Breast epithelium (tissue), 4 donors: ENCODE measurements at regions not wholly inside any gene's neighbourhood (a gene's known extent, or its start where the extent isn't known, plus 50 kb on each side); places are given as distances from the start of the nearest gene placed in this dataset.

Experiments
- DNase-seq, 2 donors: peaks; one replicate each; pipeline ENCODE4 v3.0.0-alpha.2; 2019; ENCODE audit warnings: low spot score in 2 of 2
- H3K27ac ChIP-seq, 2 donors: fragments of 200-600 bp; sonication (generic) in 1 of 2; one replicate each; pipeline ENCODE4 v1.5.1; 2016 to 2019; ENCODE audit warnings: mild to moderate bottlenecking in 1 of 2
- H3K27me3 ChIP-seq, 2 donors: fragments of 200-600 bp; sonication (generic) in 1 of 2; one replicate each; pipeline versions ENCODE4 v1.5.1 to v1.6.0; 2017 to 2019; ENCODE audit warnings: control low read depth in 1 of 2, mild to moderate bottlenecking in 1 of 2
- H3K36me3 ChIP-seq: fragments of 200-600 bp; one replicate; pipeline ENCODE4 v1.5.1; 2019
- H3K4me1 ChIP-seq, 2 donors: fragments of 200-600 bp; sonication (generic); one replicate each; pipeline ENCODE4 v1.5.1; 2016 to 2019; ENCODE audit warnings: control low read depth in 1 of 2
- H3K4me3 ChIP-seq, 3 donors: fragments of 200-600 bp; sonication (generic); 1 replicate in 2 of 3; 2 replicates in 1 of 3; pipeline ENCODE4 v1.5.1; 2016 to 2019; ENCODE audit warnings: mild to moderate bottlenecking in 3 of 3, moderate library complexity in 2 of 3
- H3K9me3 ChIP-seq, 2 donors: fragments of 200-600 bp; sonication (generic) in 1 of 2; one replicate each; pipeline ENCODE4 v1.5.1; 2016 to 2019; ENCODE audit warnings: control low read depth in 1 of 2
- POLR2A ChIP-seq: fragments of 450-650 bp; IDR thresholded peaks from one replicate; pipeline ENCODE4 v1.6.1; 2016; ENCODE audit warnings: antibody characterized with exemption, mild to moderate bottlenecking, moderate library complexity
- POLR2AphosphoS5 ChIP-seq, 3 donors: sonication (generic); formaldehyde crosslinking; IDR thresholded peaks; one replicate each; pipeline ENCODE4 v1.6.1; 2017; ENCODE audit warnings: antibody characterized with exemption in 3 of 3
- intact Hi-C: fragments of 100-400 bp; cut with DNase I; formaldehyde crosslinking; loops from one replicate; pipeline ENCODE4 v1.15.1; 2023; ENCODE audit warnings: low total_unique reads
- TF ChIP-seq, protein P1 (sequence below), 3 donors: fragments of 450-650 bp; IDR thresholded peaks; one replicate each; pipeline ENCODE4 v1.5.1; 2016 to 2017; ENCODE audit warnings: antibody characterized with exemption in 3 of 3, mild to moderate bottlenecking in 3 of 3, moderate library complexity in 3 of 3

DNA sequence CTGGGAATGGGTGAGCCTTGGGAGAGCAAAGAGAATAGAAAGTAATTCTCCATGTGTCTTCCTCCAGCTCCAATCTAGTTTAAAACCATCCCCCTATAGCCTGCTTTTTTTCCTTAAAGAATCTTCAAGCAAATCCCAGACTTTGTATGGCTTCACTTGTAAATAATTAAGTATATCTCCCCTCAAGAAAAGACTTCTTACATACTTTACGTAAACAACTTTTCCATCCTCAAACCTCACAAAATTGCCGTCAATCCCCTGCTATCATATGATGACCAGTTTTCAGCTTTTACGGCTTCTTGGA lies 88.5 kb upstream of the PHACTR3 start:
- Histone ChIP-seq H3K27ac (no peak overlapping the region), H3K4me3 (no peak overlapping the region), H3K4me1 (no peaks in the 10 kb centered on the region), H3K9me3 (no peaks in the 10 kb centered on the region), H3K36me3 (no peaks in the 10 kb centered on the region), H3K27me3 (peaks cover 0 to 43% of the 10 kb centered on the region in 2 donors)
- no peak for DNase-seq
- TF ChIP-seq POLR2AphosphoS5 (IDR thresholded peaks at IDR 0.05) (no peak), POLR2A (no peak)
- TF ChIP-seq, protein P1, sequence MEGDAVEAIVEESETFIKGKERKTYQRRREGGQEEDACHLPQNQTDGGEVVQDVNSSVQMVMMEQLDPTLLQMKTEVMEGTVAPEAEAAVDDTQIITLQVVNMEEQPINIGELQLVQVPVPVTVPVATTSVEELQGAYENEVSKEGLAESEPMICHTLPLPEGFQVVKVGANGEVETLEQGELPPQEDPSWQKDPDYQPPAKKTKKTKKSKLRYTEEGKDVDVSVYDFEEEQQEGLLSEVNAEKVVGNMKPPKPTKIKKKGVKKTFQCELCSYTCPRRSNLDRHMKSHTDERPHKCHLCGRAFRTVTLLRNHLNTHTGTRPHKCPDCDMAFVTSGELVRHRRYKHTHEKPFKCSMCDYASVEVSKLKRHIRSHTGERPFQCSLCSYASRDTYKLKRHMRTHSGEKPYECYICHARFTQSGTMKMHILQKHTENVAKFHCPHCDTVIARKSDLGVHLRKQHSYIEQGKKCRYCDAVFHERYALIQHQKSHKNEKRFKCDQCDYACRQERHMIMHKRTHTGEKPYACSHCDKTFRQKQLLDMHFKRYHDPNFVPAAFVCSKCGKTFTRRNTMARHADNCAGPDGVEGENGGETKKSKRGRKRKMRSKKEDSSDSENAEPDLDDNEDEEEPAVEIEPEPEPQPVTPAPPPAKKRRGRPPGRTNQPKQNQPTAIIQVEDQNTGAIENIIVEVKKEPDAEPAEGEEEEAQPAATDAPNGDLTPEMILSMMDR (IDR thresholded peaks at IDR 0.05): no peak
- intact Hi-C loops: no loop called here

DNA sequence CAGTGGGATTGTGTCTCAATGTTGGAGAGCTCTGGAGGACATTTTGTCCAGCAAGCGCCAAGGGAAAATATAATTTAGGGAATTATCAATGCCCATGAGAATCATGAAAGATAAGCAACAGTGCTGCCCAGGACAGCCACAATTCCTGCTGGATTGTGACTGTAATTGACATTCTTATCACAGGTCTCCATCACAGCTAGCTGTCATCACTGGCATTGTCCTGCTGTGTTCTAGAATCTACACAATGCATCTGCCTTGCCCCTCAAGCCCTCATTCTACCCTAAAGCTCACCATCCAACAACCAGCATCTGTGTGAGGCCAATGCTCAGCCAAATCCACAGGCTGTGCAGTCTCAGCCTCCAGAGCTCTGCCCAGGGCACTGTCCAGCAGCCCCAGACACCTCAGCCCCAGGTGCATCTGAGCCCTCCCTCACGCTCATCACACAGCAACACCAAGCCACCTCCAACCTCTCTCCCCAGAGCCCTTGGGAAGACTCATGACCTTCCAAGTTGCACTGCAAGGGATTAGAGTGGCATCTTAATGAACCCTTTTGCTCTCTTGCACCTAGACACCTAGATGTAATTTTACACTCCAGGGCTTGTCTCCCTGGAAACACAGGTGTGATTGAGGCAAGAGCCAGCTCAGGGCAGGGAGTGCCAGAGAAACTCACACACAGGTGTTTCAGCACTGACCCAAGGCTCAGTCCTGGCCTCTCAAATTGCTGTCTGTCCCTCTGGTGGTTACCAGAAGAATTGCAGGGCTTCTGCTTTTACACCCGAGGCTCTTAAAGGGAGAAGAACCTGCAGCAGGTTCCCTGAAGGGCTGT lies 85.2 kb upstream of the PHACTR3 start:
- H3K4me1 ChIP-seq: no peaks in the 10 kb centered on the region
- H3K27ac ChIP-seq: no peak overlapping the region
- H3K27me3 ChIP-seq: peaks cover 0 to 32% of the 10 kb centered on the region in 2 donors
- no peak overlapping the region for H3K4me3 ChIP-seq
- H3K9me3 ChIP-seq: no peaks in the 10 kb centered on the region
- DNase-seq: no peak
- TF ChIP-seq, protein P1 (IDR thresholded peaks at IDR 0.05): peak; percentile 28 to 58 (median 57)
- TF ChIP-seq POLR2A: no peak
- no peaks in the 10 kb centered on the region for H3K36me3 ChIP-seq
- intact Hi-C loops: no loop called here

DNA sequence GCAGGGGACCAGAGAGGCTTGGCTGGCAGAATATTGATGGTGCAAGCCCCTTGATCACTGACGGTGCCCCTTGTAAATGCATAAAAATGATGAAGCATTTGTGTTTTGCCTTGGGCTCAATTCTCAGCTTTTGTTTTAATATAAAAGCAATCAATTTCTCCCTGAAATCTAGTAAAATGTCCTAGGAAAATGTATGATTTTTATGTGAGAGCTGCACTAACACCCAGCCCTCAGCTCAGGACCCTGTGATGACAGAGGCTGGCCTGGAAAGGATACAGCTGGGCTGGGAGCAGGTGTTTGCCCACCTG lies 84.7 kb upstream of the PHACTR3 start:
- no peak for DNase-seq
- H3K27me3 ChIP-seq: peaks cover 0 to 28% of the 10 kb centered on the region in 2 donors

DNA sequence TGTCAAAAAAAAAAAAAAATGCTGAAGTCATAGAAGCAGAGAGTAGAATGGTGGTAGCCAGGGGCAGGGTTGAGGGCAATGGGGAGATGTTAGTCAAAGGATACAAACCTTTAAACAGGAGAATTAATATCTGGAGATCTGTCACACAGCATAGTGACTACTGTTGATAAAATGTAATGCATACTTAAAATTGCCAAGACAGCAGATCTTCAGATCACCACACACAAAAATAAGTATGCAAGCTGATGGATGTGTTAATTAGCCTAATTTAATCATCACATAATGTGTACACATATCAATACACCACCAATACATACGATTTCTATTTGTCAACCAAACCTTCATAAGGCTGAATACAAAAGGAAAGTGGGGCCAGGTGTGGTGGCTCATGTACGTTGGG lies 83.5 kb upstream of the PHACTR3 start:
- Histone ChIP-seq H3K27me3 (peaks cover 0 to 27% of the 10 kb centered on the region in 2 donors), H3K9me3 (no peaks in the 10 kb centered on the region), H3K27ac (no peak overlapping the region), H3K36me3 (no peaks in the 10 kb centered on the region), H3K4me1 (no peaks in the 10 kb centered on the region), H3K4me3 (no peak overlapping the region)
- DNase-seq: no peak
- TF ChIP-seq, protein P1 (IDR thresholded peaks at IDR 0.05): no peak
- TF ChIP-seq POLR2AphosphoS5 (IDR thresholded peaks at IDR 0.05) (no peak), POLR2A (no peak)
- intact Hi-C loops: no loop called here

More for the DNA sequence above, 84.7 kb upstream of the PHACTR3 start:
- Histone ChIP-seq H3K4me3 (no peak overlapping the region), H3K36me3 (no peaks in the 10 kb centered on the region), H3K4me1 (no peaks in the 10 kb centered on the region), H3K9me3 (no peaks in the 10 kb centered on the region), H3K27ac (no peak overlapping the region)
- TF ChIP-seq POLR2A (no peak), POLR2AphosphoS5 (IDR thresholded peaks at IDR 0.05) (no peak)
- TF ChIP-seq, protein P1 (IDR thresholded peaks at IDR 0.05): no peak
- intact Hi-C loops: no loop called here

DNA sequence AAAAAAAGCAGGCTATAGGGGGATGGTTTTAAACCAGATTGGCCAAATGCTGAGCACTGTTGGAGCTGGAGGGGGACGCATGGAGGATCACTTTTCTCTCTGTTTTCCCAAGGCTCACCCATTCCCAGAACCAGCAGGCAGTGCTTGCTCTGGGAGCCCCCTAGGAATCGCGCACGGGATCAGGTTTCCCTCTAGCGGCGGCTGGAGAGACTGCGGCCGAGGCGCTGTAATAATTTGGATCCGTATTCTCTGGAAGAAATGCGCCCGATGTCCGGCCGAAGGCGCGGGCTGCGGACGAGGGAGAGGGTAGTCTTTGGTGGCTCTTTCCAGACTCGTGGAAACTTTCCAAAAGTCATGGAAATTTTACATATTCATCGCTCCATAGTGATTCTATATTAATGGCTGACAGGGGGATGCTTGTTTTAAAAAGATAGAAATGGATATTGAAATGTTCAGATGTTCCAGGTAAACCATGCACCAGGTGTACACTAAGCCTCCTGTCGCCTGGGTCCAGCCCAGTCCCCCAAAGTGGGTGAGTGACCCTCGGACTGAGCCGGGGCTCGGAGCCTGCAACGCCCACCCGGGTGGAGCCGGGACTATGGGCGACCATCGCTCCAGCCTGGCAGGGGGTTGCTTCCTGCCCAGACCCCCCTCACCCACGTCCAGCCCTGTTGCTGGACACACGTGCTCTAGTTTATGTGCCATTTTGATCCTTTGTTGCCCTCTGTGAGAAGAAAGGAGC lies 78.7 kb upstream of the PHACTR3 start:
- no peaks in the 10 kb centered on the region for H3K4me1 ChIP-seq
- no peak for DNase-seq
- peaks cover 5 to 27% of the 10 kb centered on the region in 2 donors for H3K27me3 ChIP-seq
- H3K27ac ChIP-seq: no peak overlapping the region
- no peaks in the 10 kb centered on the region for H3K9me3 ChIP-seq
- no peak overlapping the region for H3K4me3 ChIP-seq
- intact Hi-C loops: no loop called here
- H3K36me3 ChIP-seq: no peaks in the 10 kb centered on the region
- no peak for TF ChIP-seq POLR2AphosphoS5 (IDR thresholded peaks at IDR 0.05)
- TF ChIP-seq, protein P1 (IDR thresholded peaks at IDR 0.05): peak; percentile 40 to 67 (median 49)
